ENCODE measurements at regions not wholly inside any gene's neighbourhood (a gene's known extent, or its start where the extent isn't known, plus 50 kb on each side); places are given as distances from the start of the nearest gene placed in this dataset.
A peak's percentile ranks its signal among the peaks of the same experiment; 100 is the strongest.

DNA sequence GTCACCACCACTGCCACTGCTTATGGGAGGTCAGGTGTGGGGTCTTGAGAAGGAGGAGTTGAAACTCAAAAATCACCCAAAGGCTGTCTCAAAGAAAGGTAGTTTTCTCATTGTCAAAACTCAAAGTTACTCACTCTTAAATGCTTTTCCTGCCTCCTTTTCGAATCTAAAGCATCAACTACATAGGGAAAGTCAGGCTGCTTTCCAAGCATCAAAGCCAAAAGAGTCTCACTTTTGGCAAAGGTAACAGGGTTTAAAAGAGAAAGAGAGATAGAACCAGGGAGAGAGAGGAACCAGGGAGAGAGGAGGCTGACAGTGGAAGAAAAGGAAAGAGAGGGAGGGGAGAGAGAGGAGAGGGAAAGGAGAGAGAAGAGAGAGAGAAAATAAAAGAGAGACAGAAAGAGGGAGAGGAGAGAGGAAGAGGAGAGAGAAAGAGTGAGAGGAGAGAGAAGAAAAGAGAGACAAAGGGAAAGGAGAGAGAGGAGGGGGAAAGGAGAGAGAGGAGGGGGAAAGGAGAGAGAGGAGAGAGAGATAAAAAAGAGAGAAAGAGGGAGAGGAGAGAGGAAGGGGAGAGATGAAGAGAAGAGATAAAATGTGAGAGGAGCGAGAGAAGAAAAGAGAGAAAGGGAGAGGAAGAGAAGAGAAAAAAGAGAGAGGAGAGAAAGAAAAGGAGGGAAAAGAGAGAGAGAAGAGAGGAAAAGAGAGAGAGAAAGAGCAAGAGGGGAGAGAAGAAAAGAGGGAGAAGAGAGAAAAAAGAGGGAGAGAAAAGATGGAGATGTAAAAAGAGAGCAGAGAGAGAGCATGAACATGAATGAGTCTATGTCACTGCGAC lies 262.0 kb upstream of the TSHZ3 start:
- TF ChIP-seq POLR2A (IDR thresholded peaks at IDR 0.05; ENCODE audit: low read depth, low read length), result no peak
- no peak for TF ChIP-seq TAF1 (IDR thresholded peaks at IDR 0.05; ENCODE audit: low read depth, low read length)
- no peak for TF ChIP-seq PAX5 (IDR thresholded peaks at IDR 0.05; ENCODE audit: insufficient read depth, low read length, severe bottlenecking)
- TF ChIP-seq SPI1 (IDR thresholded peaks at IDR 0.05; ENCODE audit: low read depth, low read length), result no peak
- no peak for TF ChIP-seq POLR2AphosphoS5 (IDR thresholded peaks at IDR 0.05; ENCODE audit: low read depth, low read length)
- no peak for TF ChIP-seq POU2F2 (IDR thresholded peaks at IDR 0.05; ENCODE audit: low read depth, low read length)
- no peak for FAIRE-seq
- no peak for DNase-seq (ENCODE audit: insufficient read length, low spot score)

DNA sequence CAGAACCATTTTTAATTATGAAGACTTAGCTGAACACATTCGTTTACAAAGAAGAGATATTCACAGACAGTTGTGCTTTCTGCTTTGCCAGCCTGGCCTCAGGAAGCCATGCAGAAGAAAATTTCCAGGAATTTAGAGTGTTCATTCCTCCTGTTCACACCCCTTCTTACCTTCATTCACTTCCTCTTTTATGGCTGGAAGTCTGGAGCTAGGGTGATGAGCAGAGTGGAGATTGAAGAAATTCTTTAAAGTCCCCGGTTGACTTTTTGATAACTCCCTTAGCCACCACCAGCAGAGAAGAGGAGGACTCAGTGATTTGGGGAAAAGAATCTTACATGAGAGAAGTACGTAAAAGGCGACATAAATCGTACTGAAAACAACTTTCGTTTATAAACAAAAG lies 263.6 kb upstream of the TSHZ3 start:
- TF ChIP-seq SPI1 (IDR thresholded peaks at IDR 0.05; ENCODE audit: low read depth, low read length) (peak; percentile 22; the same call in 1 of the 2 replicates), PAX5 (IDR thresholded peaks at IDR 0.05; ENCODE audit: insufficient read depth, low read length, severe bottlenecking) (no peak)
- no peak for FAIRE-seq

DNA sequence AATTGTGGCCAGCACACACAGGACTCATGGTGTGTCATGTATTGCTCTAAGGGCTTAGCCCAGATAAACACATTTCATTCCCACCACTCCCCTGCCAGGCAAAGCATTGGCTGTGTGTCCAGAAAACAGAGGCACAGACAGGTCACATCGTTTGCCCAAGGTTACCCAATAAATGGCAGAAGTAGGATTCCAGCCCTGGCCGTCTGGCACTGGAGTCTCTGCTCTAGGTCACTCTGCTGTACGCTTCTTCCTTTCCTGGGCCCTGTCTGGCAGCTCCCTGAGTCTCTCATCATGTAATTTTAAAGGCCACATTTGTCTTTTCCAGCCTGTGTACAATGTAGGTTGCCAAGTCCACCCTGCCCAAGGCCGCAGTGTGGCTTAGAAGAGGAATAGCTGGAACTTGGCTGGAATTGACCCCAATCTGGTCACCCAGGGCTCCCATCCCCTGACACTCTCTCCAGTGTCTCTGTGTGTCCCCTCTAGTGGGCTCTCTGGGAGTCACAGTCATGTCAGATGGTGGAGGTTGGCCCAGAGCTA lies 264.5 kb upstream of the TSHZ3 start:
- FAIRE-seq (no peak), DNase-seq (ENCODE audit: insufficient read length, low spot score) (no peak)
- TF ChIP-seq TAF1 (IDR thresholded peaks at IDR 0.05; ENCODE audit: low read depth, low read length) (no peak), PAX5 (IDR thresholded peaks at IDR 0.05; ENCODE audit: insufficient read depth, low read length, severe bottlenecking) (no peak), POU2F2 (IDR thresholded peaks at IDR 0.05; ENCODE audit: low read depth, low read length) (no peak), POLR2A (IDR thresholded peaks at IDR 0.05; ENCODE audit: low read depth, low read length) (no peak), SPI1 (IDR thresholded peaks at IDR 0.05; ENCODE audit: low read depth, low read length) (no peak), POLR2AphosphoS5 (IDR thresholded peaks at IDR 0.05; ENCODE audit: low read depth, low read length) (no peak)

More for the DNA sequence above, 263.6 kb upstream of the TSHZ3 start:
- DNase-seq (ENCODE audit: insufficient read length, low spot score), result no peak

DNA sequence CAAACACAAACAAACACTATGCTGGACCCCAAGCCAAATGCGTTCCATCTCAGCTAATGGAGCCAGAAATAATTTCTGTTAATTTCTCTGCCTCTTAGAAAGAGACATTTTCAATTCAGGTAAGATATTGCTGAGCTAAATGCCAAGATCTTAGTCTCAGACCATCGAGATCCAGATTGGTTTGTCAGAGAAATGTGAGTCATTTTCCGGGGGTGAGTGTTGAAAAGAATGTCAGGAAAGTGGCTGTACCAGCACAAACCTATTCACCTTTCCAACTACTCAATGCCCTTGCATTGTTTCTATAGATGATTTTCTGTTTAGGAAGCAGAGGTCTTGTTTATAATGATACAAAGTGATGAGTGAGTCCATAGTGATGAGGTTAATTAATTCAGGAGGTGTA lies 266.8 kb upstream of the TSHZ3 start:
- DNase-seq (ENCODE audit: insufficient read length, low spot score) (no peak), FAIRE-seq (no peak)
- TF ChIP-seq POU2F2 (IDR thresholded peaks at IDR 0.05; ENCODE audit: low read depth, low read length) (no peak), PAX5 (IDR thresholded peaks at IDR 0.05; ENCODE audit: insufficient read depth, low read length, severe bottlenecking) (no peak), POLR2A (IDR thresholded peaks at IDR 0.05; ENCODE audit: low read depth, low read length) (no peak), TAF1 (IDR thresholded peaks at IDR 0.05; ENCODE audit: low read depth, low read length) (no peak), SPI1 (IDR thresholded peaks at IDR 0.05; ENCODE audit: low read depth, low read length) (no peak), POLR2AphosphoS5 (IDR thresholded peaks at IDR 0.05; ENCODE audit: low read depth, low read length) (no peak)

- TF ChIP-seq TAF1 (IDR thresholded peaks at IDR 0.05; ENCODE audit: low read depth, low read length) (no peak), POLR2A (IDR thresholded peaks at IDR 0.05; ENCODE audit: low read depth, low read length) (no peak), POU2F2 (IDR thresholded peaks at IDR 0.05; ENCODE audit: low read depth, low read length) (no peak), SPI1 (IDR thresholded peaks at IDR 0.05; ENCODE audit: low read depth, low read length) (no peak), POLR2AphosphoS5 (IDR thresholded peaks at IDR 0.05; ENCODE audit: low read depth, low read length) (no peak), PAX5 (IDR thresholded peaks at IDR 0.05; ENCODE audit: insufficient read depth, low read length, severe bottlenecking) (no peak)
- FAIRE-seq, result no peak
- DNase-seq (ENCODE audit: insufficient read length, low spot score), result no peak
Measured at GRCh38 chr19:31617010-31617585, 267.9 kb upstream of the TSHZ3 start.

DNA sequence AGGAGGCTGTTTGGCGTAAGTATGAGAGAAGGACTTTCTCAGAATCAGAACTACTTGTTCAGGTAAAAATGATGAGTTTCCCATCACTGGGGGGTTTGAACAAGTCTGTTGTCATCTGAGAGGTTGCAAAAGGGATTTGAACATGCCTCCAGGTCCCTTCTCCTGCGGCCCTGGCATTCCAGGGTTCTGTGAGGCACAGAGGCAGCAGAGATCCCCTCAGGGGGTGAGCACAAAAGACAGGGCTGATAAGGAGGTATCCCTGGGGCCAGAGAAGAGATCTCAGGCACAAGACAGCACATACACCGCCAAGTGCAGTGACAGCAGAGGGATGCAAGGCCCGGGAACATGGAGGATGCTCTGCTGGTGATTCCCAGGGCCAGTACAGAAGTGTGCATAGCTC lies 275.8 kb upstream of the TSHZ3 start:
- TF ChIP-seq SPI1 (IDR thresholded peaks at IDR 0.05; ENCODE audit: low read depth, low read length), result no peak
- no peak for TF ChIP-seq POLR2A (IDR thresholded peaks at IDR 0.05; ENCODE audit: low read depth, low read length)
- no peak for TF ChIP-seq POLR2AphosphoS5 (IDR thresholded peaks at IDR 0.05; ENCODE audit: low read depth, low read length)
- TF ChIP-seq TAF1 (IDR thresholded peaks at IDR 0.05; ENCODE audit: low read depth, low read length), result no peak
- TF ChIP-seq POU2F2 (IDR thresholded peaks at IDR 0.05; ENCODE audit: low read depth, low read length), result no peak
- TF ChIP-seq PAX5 (IDR thresholded peaks at IDR 0.05; ENCODE audit: insufficient read depth, low read length, severe bottlenecking), result no peak
- DNase-seq (ENCODE audit: insufficient read length, low spot score), result no peak
- FAIRE-seq, result no peak

DNA sequence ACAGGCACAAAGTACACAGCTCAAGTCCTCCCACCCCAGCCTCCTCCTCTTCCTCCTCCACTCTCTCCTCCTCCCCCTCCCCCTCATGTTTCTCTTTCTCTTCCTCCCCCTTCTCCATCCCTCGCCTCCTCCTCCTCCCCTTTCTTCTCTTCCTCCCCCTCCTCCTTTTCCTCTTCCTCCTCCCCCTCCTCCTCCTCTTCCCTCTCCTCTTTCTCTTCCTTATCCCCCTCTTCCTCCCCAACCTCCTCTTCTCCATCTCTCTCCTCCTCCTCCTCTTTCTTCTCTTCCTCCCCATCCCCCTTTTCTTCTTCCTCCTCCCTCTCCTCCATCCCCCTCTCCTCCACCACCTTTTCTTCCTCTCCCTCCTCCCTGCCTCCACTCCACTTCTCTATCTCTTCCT lies 276.3 kb upstream of the TSHZ3 start:
- DNase-seq (ENCODE audit: insufficient read length, low spot score) (no peak), FAIRE-seq (no peak)
- TF ChIP-seq POU2F2 (IDR thresholded peaks at IDR 0.05; ENCODE audit: low read depth, low read length) (no peak), TAF1 (IDR thresholded peaks at IDR 0.05; ENCODE audit: low read depth, low read length) (no peak), SPI1 (IDR thresholded peaks at IDR 0.05; ENCODE audit: low read depth, low read length) (no peak), POLR2AphosphoS5 (IDR thresholded peaks at IDR 0.05; ENCODE audit: low read depth, low read length) (no peak), POLR2A (IDR thresholded peaks at IDR 0.05; ENCODE audit: low read depth, low read length) (no peak), PAX5 (IDR thresholded peaks at IDR 0.05; ENCODE audit: insufficient read depth, low read length, severe bottlenecking) (no peak)

- no peak for TF ChIP-seq POLR2A (IDR thresholded peaks at IDR 0.05; ENCODE audit: low read depth, low read length)
- no peak for TF ChIP-seq TAF1 (IDR thresholded peaks at IDR 0.05; ENCODE audit: low read depth, low read length)
- TF ChIP-seq POLR2AphosphoS5 (IDR thresholded peaks at IDR 0.05; ENCODE audit: low read depth, low read length), result no peak
- no peak for TF ChIP-seq POU2F2 (IDR thresholded peaks at IDR 0.05; ENCODE audit: low read depth, low read length)
- TF ChIP-seq SPI1 (IDR thresholded peaks at IDR 0.05; ENCODE audit: low read depth, low read length), result no peak
- no peak for TF ChIP-seq PAX5 (IDR thresholded peaks at IDR 0.05; ENCODE audit: insufficient read depth, low read length, severe bottlenecking)
- no peak for DNase-seq (ENCODE audit: insufficient read length, low spot score)
- no peak for FAIRE-seq
Measured at GRCh38 chr19:31626941-31627340, 277.7 kb upstream of the TSHZ3 start.

DNA sequence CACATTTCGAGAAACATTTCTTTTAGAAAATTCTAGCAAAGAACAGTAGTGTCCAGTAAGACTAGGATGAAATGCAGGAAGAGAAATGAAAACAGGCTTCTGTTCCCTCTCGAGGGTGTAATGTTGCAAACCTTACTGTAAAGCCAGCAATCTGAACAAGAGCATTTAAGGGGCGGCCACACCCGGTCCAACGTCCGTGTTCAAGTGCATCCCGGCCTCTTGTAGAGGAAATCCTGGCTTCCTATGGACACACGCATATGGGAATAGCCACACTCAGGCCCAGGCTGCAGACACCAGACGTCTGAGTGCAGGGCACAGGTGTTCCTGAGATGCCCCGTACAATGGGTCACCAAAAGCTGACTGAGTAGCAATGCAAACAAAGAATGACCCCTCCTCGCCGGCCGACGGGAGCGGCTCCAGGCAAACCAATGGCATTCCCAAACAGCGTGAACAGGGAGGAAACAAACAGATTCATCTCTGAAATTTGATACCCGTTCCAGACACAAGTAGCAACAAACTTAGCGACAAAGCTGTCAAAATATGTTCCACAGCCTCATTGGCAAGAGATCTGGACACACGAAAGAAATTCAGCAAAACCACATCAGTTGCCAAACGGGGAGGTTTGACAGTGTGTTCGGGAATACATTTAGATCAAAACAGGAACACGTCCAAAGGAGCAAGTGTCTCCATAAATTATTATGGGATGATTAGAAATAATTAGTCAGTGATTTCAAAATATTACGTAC lies 278.6 kb upstream of the TSHZ3 start:
- FAIRE-seq (no peak), DNase-seq (ENCODE audit: insufficient read length, low spot score) (no peak)
- TF ChIP-seq POU2F2 (IDR thresholded peaks at IDR 0.05; ENCODE audit: low read depth, low read length) (no peak), PAX5 (IDR thresholded peaks at IDR 0.05; ENCODE audit: insufficient read depth, low read length, severe bottlenecking) (no peak), TAF1 (IDR thresholded peaks at IDR 0.05; ENCODE audit: low read depth, low read length) (no peak), POLR2A (IDR thresholded peaks at IDR 0.05; ENCODE audit: low read depth, low read length) (no peak), SPI1 (IDR thresholded peaks at IDR 0.05; ENCODE audit: low read depth, low read length) (no peak), POLR2AphosphoS5 (IDR thresholded peaks at IDR 0.05; ENCODE audit: low read depth, low read length) (no peak)
